HEK293 (cell line): ENCODE measurements at regions not wholly inside any gene's neighbourhood (a gene's known extent, or its start where the extent isn't known, plus 50 kb on each side); places are given as distances from the start of the nearest gene placed in this dataset.

Source experiments
- RBAK ChIP-seq: fragments of 450-650 bp; formaldehyde crosslinking; IDR thresholded peaks from 2 replicates; pipeline ENCODE4 v1.5.1; 2016; ENCODE audit warnings: missing biosample characterization, missing genetic modification characterization
- YY2 ChIP-seq: fragments of 450-650 bp; formaldehyde crosslinking; IDR thresholded peaks from 2 replicates; pipeline ENCODE4 v1.5.1; 2016; ENCODE audit warnings: missing biosample characterization, missing genetic modification characterization
- ZFP69B ChIP-seq: fragments of 450-650 bp; formaldehyde crosslinking; IDR thresholded peaks from 2 replicates; pipeline ENCODE4 v1.5.1; 2016; ENCODE audit warnings: missing biosample characterization, missing genetic modification characterization
- ZNF114 ChIP-seq: fragments of 450-650 bp; formaldehyde crosslinking; IDR thresholded peaks from 2 replicates; pipeline ENCODE4 v1.5.0; 2017; ENCODE audit warnings: missing biosample characterization, missing genetic modification characterization
- ZNF146 ChIP-seq: fragments of 450-650 bp; formaldehyde crosslinking; IDR thresholded peaks from 2 replicates; pipeline ENCODE4 v1.5.1; 2016; ENCODE audit warnings: missing biosample characterization, missing genetic modification characterization
- ZNF16 ChIP-seq: fragments of 450-650 bp; formaldehyde crosslinking; IDR thresholded peaks from 2 replicates; pipeline ENCODE4 v1.5.1; 2016; ENCODE audit warnings: low read depth, missing biosample characterization, missing genetic modification characterization
- ZNF311 ChIP-seq: fragments of 450-650 bp; formaldehyde crosslinking; IDR thresholded peaks from 2 replicates; pipeline ENCODE4 v1.5.1; 2017; ENCODE audit warnings: missing biosample characterization, missing genetic modification characterization, borderline replicate concordance
- ZNF335 ChIP-seq: fragments of 450-650 bp; formaldehyde crosslinking; conservative IDR thresholded peaks from 2 replicates; pipeline ENCODE4 v1.5.1; 2016; ENCODE audit warnings: missing biosample characterization, missing genetic modification characterization
- ZNF785 ChIP-seq: fragments of 450-650 bp; formaldehyde crosslinking; IDR thresholded peaks from 2 replicates; pipeline ENCODE4 v1.5.1; 2016; ENCODE audit warnings: missing biosample characterization, missing genetic modification characterization
- TF ChIP-seq, protein P1 (sequence below): fragments of 450-650 bp; formaldehyde crosslinking; IDR thresholded peaks from 2 replicates; pipeline ENCODE4 v1.5.1; 2016; ENCODE audit warnings: missing biosample characterization, missing genetic modification characterization
- TF ChIP-seq, protein P2 (sequence below): fragments of 450-650 bp; formaldehyde crosslinking; IDR thresholded peaks from 2 replicates; pipeline ENCODE4 v1.5.1; 2016; ENCODE audit warnings: missing biosample characterization, missing genetic modification characterization

DNA sequence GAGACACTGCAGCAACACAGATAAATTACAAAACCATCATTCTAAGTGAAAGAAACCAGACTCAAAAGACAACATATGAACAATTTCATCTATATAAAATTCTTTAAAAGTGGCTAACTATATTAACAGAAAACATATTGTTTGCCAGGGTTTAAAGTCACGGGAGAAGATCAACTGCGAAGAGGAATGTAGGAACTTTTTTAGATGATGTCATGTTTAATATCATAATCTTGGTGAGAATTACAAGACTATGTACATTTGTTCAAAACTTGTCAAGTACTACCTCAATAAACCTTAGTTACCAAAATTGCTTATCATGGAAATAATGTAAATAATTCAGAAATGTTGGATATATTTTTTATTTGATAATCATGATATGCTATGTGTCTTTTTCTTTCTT, 395.1 kb upstream of the PLSCR5 start:
- TF ChIP-seq, protein P1, sequence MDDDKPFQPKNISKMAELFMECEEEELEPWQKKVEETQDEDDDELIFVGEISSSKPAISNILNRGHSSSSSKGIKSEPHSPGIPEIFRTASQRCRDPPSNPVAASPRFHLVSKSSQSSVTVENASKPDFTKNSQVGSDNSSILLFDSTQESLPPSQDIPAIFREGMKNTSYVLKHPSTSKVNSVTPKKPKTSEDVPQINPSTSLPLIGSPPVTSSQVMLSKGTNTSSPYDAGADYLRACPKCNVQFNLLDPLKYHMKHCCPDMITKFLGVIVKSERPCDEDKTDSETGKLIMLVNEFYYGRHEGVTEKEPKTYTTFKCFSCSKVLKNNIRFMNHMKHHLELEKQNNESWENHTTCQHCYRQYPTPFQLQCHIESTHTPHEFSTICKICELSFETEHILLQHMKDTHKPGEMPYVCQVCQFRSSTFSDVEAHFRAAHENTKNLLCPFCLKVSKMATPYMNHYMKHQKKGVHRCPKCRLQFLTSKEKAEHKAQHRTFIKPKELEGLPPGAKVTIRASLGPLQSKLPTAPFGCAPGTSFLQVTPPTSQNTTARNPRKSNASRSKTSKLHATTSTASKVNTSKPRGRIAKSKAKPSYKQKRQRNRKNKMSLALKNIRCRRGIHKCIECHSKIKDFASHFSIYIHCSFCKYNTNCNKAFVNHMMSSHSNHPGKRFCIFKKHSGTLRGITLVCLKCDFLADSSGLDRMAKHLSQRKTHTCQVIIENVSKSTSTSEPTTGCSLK (tag by site-specific recombination) = no peak
- TF ChIP-seq ZNF335 (no peak), ZNF785 (no peak), ZNF311 (tag by site-specific recombination) (no peak), RBAK (tag by site-specific recombination) (no peak), ZNF114 (tag by site-specific recombination) (no peak), ZNF146 (no peak), ZFP69B (no peak), ZNF16 (tag by site-specific recombination) (no peak), YY2 (no peak)
- TF ChIP-seq, protein P2, sequence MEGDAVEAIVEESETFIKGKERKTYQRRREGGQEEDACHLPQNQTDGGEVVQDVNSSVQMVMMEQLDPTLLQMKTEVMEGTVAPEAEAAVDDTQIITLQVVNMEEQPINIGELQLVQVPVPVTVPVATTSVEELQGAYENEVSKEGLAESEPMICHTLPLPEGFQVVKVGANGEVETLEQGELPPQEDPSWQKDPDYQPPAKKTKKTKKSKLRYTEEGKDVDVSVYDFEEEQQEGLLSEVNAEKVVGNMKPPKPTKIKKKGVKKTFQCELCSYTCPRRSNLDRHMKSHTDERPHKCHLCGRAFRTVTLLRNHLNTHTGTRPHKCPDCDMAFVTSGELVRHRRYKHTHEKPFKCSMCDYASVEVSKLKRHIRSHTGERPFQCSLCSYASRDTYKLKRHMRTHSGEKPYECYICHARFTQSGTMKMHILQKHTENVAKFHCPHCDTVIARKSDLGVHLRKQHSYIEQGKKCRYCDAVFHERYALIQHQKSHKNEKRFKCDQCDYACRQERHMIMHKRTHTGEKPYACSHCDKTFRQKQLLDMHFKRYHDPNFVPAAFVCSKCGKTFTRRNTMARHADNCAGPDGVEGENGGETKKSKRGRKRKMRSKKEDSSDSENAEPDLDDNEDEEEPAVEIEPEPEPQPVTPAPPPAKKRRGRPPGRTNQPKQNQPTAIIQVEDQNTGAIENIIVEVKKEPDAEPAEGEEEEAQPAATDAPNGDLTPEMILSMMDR (tag by site-specific recombination) = no peak
